ENCODE measurements at regions not wholly inside any gene's neighbourhood (a gene's known extent, or its start where the extent isn't known, plus 50 kb on each side); places are given as distances from the start of the nearest gene placed in this dataset.
A peak's percentile ranks its signal among the peaks of the same experiment; 100 is the strongest.

DNA sequence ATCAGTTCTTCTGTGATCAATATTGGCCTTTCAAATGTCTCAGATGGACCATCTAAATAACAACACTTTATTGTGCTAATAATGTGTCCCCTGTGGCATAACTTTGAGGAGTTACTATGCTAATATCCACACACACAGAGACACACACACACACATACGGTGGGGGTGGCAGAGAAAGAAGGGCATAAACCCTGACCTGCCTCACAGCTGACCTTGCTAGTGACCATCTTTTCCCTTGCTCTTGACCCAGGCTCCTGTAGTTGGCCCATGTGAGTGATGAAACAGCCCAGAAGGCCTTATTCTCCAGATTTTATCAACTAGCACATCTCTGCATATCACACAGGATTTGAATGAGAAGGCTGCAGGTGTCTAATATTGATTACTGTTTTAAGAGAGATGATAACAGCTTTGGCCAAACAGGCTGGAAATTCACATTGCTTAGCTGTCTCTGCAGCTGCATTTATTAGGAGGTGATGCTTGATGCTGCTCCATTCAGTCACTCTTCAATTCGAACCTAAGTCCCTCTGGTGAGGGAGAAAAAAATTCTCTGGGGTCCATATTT lies 176.4 kb downstream of the ACTR3 start:
- H3K4me3 ChIP-seq, result no peak overlapping the region
- H3K4me1 ChIP-seq (ENCODE audit: control insufficient read depth in 5 of 5, insufficient read depth in 5 of 5, low read length in 5 of 5), result no peaks in the 10 kb centered on the region
- no peaks in the 10 kb centered on the region for H3K27me3 ChIP-seq (ENCODE audit: control insufficient read depth in 3 of 3, insufficient read depth in 3 of 3, low read length in 2 of 3)
- DNase-seq (no peak), ATAC-seq (ENCODE audit: insufficient read depth, low FRiP score) (no peak)
- H3K36me3 ChIP-seq (ENCODE audit: control insufficient read depth in 4 of 4, insufficient read depth in 4 of 4, low read length in 4 of 4), result no peaks in the 10 kb centered on the region
- TF ChIP-seq, protein P1, sequence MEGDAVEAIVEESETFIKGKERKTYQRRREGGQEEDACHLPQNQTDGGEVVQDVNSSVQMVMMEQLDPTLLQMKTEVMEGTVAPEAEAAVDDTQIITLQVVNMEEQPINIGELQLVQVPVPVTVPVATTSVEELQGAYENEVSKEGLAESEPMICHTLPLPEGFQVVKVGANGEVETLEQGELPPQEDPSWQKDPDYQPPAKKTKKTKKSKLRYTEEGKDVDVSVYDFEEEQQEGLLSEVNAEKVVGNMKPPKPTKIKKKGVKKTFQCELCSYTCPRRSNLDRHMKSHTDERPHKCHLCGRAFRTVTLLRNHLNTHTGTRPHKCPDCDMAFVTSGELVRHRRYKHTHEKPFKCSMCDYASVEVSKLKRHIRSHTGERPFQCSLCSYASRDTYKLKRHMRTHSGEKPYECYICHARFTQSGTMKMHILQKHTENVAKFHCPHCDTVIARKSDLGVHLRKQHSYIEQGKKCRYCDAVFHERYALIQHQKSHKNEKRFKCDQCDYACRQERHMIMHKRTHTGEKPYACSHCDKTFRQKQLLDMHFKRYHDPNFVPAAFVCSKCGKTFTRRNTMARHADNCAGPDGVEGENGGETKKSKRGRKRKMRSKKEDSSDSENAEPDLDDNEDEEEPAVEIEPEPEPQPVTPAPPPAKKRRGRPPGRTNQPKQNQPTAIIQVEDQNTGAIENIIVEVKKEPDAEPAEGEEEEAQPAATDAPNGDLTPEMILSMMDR (IDR thresholded peaks at IDR 0.05; ENCODE audit: control extremely low read depth, extremely low read depth), result no peak
- WGBS, 2 donors, result 42 to 60% methylated on average over 2 of the region's 2 CpGs
- no peak overlapping the region for H3K9ac ChIP-seq (ENCODE audit: insufficient read depth in 1 of 2, low read length in 2 of 2)
- peaks cover 0 to 3% (median 0%) of the 10 kb centered on the region in 4 donors for H3K9me3 ChIP-seq (ENCODE audit: control insufficient read depth in 4 of 4, insufficient read depth in 3 of 4, low read length in 3 of 4)
- no peak overlapping the region for H3K27ac ChIP-seq (ENCODE audit: low read depth in 1 of 2, low read length in 1 of 2)

- no peaks in the 10 kb centered on the region for H3K36me3 ChIP-seq (ENCODE audit: control insufficient read depth in 4 of 4, insufficient read depth in 4 of 4, low read length in 4 of 4)
- H3K4me1 ChIP-seq (ENCODE audit: control insufficient read depth in 5 of 5, insufficient read depth in 5 of 5, low read length in 5 of 5), result no peaks in the 10 kb centered on the region
- TF ChIP-seq, protein P1 (IDR thresholded peaks at IDR 0.05; ENCODE audit: control extremely low read depth, extremely low read depth), result no peak
- H3K27me3 ChIP-seq (ENCODE audit: control insufficient read depth in 3 of 3, insufficient read depth in 3 of 3, low read length in 2 of 3), result no peaks in the 10 kb centered on the region
- H3K9me3 ChIP-seq (ENCODE audit: control insufficient read depth in 4 of 4, insufficient read depth in 3 of 4, low read length in 3 of 4), result no peaks in the 10 kb centered on the region
- DNase-seq, result peak; percentile 33 to 64 (median 40)
- no peak overlapping the region for H3K9ac ChIP-seq (ENCODE audit: insufficient read depth in 1 of 2, low read length in 2 of 2)
- no peak overlapping the region for H3K4me3 ChIP-seq
- no peak for ATAC-seq (ENCODE audit: insufficient read depth, low FRiP score)
- WGBS, 2 donors, result 34 to 36% methylated on average over 3 of the region's 3 CpGs
- no peak overlapping the region for H3K27ac ChIP-seq (ENCODE audit: low read depth in 1 of 2, low read length in 1 of 2)
Measured at GRCh38 chr2:114068438-114068837, 178.5 kb downstream of the ACTR3 start.

- TF ChIP-seq, protein P1 (IDR thresholded peaks at IDR 0.05; ENCODE audit: control extremely low read depth, extremely low read depth), result no peak
- no peak overlapping the region for H3K4me3 ChIP-seq
- no peaks in the 10 kb centered on the region for H3K27me3 ChIP-seq (ENCODE audit: control insufficient read depth in 3 of 3, insufficient read depth in 3 of 3, low read length in 2 of 3)
- no peak for ATAC-seq (ENCODE audit: insufficient read depth, low FRiP score)
- no peak for DNase-seq
- WGBS, 2 donors, result 66 to 82% methylated on average over 7 of the region's 7 CpGs
- H3K9ac ChIP-seq (ENCODE audit: insufficient read depth in 1 of 2, low read length in 2 of 2), result no peak overlapping the region
- no peaks in the 10 kb centered on the region for H3K4me1 ChIP-seq (ENCODE audit: control insufficient read depth in 5 of 5, insufficient read depth in 5 of 5, low read length in 5 of 5)
- H3K9me3 ChIP-seq (ENCODE audit: control insufficient read depth in 4 of 4, insufficient read depth in 3 of 4, low read length in 3 of 4), result peaks cover 0 to 3% (median 0%) of the 10 kb centered on the region in 4 donors
- H3K27ac ChIP-seq (ENCODE audit: low read depth in 1 of 2, low read length in 1 of 2), result no peak overlapping the region
- no peaks in the 10 kb centered on the region for H3K36me3 ChIP-seq (ENCODE audit: control insufficient read depth in 4 of 4, insufficient read depth in 4 of 4, low read length in 4 of 4)
Measured at GRCh38 chr2:114076961-114077360, 187.1 kb downstream of the ACTR3 start.

Data from lung (tissue), 11 donors.